ENCODE measurements at regions not wholly inside any gene's neighbourhood (a gene's known extent, or its start where the extent isn't known, plus 50 kb on each side); places are given as distances from the start of the nearest gene placed in this dataset.

- Histone ChIP-seq H3K27ac (ENCODE audit: low read depth, low read length) (no peak overlapping the region), H3K27me3 (ENCODE audit: control insufficient read depth, insufficient read depth, low read length) (no peaks in the 10 kb centered on the region), H3K9me3 (ENCODE audit: control insufficient read depth, insufficient read depth, low read length) (peaks cover 3% of the 10 kb centered on the region; the same call in 1 of the 2 replicates), H3K4me3 (ENCODE audit: low read depth, low read length) (no peak overlapping the region)
- DNase-seq (ENCODE audit: low read depth, low spot score): no peak
- ChIA-PET CTCF (no interaction called here), POLR2A (no interaction called here)
- no peak for TF ChIP-seq CTCF (IDR thresholded peaks at IDR 0.05; ENCODE audit: low read depth, low read length)
These were observed 133.7 kb downstream of the TFAP2C start for GRCh38 chr20:56762829-56763228.

- Histone ChIP-seq H3K9me3 (ENCODE audit: control insufficient read depth, insufficient read depth, low read length) (peaks cover 3% of the 10 kb centered on the region; the same call in 1 of the 2 replicates), H3K4me3 (ENCODE audit: low read depth, low read length) (no peak overlapping the region), H3K27ac (ENCODE audit: low read depth, low read length) (no peak overlapping the region), H3K27me3 (ENCODE audit: control insufficient read depth, insufficient read depth, low read length) (peaks cover under 1% of the 10 kb centered on the region)
- DNase-seq (ENCODE audit: low read depth, low spot score): no peak
- CTCF ChIA-PET: no interaction called here
- no peak for TF ChIP-seq CTCF (IDR thresholded peaks at IDR 0.05; ENCODE audit: low read depth, low read length)
- POLR2A ChIA-PET: no interaction called here
These were observed 135.6 kb downstream of the TFAP2C start for GRCh38 chr20:56764671-56765070.

GRCh38 chr20:56765172-56766073 lies 136.3 kb downstream of the TFAP2C start:
- ChIA-PET CTCF (interaction anchor here (0.6 kb wide), 1 partner anchor 198 kb away, joined by 5 read pairs; no protein-coding TSS in a partner anchor), POLR2A (no interaction called here)
- TF ChIP-seq CTCF (IDR thresholded peaks at IDR 0.05; ENCODE audit: low read depth, low read length): no peak
- Histone ChIP-seq H3K4me3 (ENCODE audit: low read depth, low read length) (no peak overlapping the region), H3K27ac (ENCODE audit: low read depth, low read length) (no peak overlapping the region), H3K9me3 (ENCODE audit: control insufficient read depth, insufficient read depth, low read length) (peaks cover 3% of the 10 kb centered on the region; the same call in 1 of the 2 replicates), H3K27me3 (ENCODE audit: control insufficient read depth, insufficient read depth, low read length) (peaks cover 5% of the 10 kb centered on the region)
- no peak for DNase-seq (ENCODE audit: low read depth, low spot score)

- peaks cover 3% of the 10 kb centered on the region; the same call in 1 of the 2 replicates for H3K9me3 ChIP-seq (ENCODE audit: control insufficient read depth, insufficient read depth, low read length)
- H3K27me3 ChIP-seq (ENCODE audit: control insufficient read depth, insufficient read depth, low read length): peaks cover 8% of the 10 kb centered on the region
- no peak overlapping the region for H3K4me3 ChIP-seq (ENCODE audit: low read depth, low read length)
- ChIA-PET POLR2A (no interaction called here), CTCF (no interaction called here)
- H3K27ac ChIP-seq (ENCODE audit: low read depth, low read length): no peak overlapping the region
- DNase-seq (ENCODE audit: low read depth, low spot score): no peak
- no peak for TF ChIP-seq CTCF (IDR thresholded peaks at IDR 0.05; ENCODE audit: low read depth, low read length)
These were observed 137.4 kb downstream of the TFAP2C start for GRCh38 chr20:56766528-56766927.

- Histone ChIP-seq H3K27ac (ENCODE audit: low read depth, low read length) (no peak overlapping the region), H3K4me3 (ENCODE audit: low read depth, low read length) (no peak overlapping the region), H3K27me3 (ENCODE audit: control insufficient read depth, insufficient read depth, low read length) (peaks cover 17% of the 10 kb centered on the region), H3K9me3 (ENCODE audit: control insufficient read depth, insufficient read depth, low read length) (no peaks in the 10 kb centered on the region)
- TF ChIP-seq CTCF (IDR thresholded peaks at IDR 0.05; ENCODE audit: low read depth, low read length): no peak
- ChIA-PET POLR2A (no interaction called here), CTCF (no interaction called here)
- no peak for DNase-seq (ENCODE audit: low read depth, low spot score)
These were observed 141.0 kb downstream of the TFAP2C start for GRCh38 chr20:56769921-56770600.

Data from AG04450 (cell line).